Vagina (tissue), 2 donors: ENCODE measurements at regions not wholly inside any gene's neighbourhood (a gene's known extent, or its start where the extent isn't known, plus 50 kb on each side); places are given as distances from the start of the nearest gene placed in this dataset.

Experiments used
- CTCF ChIP-seq, 3 experiments: fragments of 450-650 bp in 2 of 3; fragments of 200-600 bp in 1 of 3; sonication (generic) in 1 of 3; IDR thresholded peaks; one replicate each; pipeline ENCODE4 v1.5.1; 2017 to 2019; ENCODE audit warnings: antibody characterized with exemption in 3 of 3, mild to moderate bottlenecking in 2 of 3, moderate library complexity in 2 of 3
- POLR2A ChIP-seq, 2 donors: fragments of 450-650 bp; IDR thresholded peaks; one replicate each; pipeline ENCODE4 v1.6.1; 2017; ENCODE audit warnings: antibody characterized with exemption in 2 of 2, mild to moderate bottlenecking in 2 of 2, moderate library complexity in 2 of 2

GRCh38 chrX:94424456-94424855 is 750.5 kb downstream of the FAM133A start:
- TF ChIP-seq POLR2A (IDR thresholded peaks at IDR 0.05) (no peak), CTCF (IDR thresholded peaks at IDR 0.05) (no peak)
